Loucy (cell line): ENCODE measurements at regions not wholly inside any gene's neighbourhood (a gene's known extent, or its start where the extent isn't known, plus 50 kb on each side); places are given as distances from the start of the nearest gene placed in this dataset.
"Not testable (repeated sequence)": the region's sequence is repeated elsewhere in the genome, so short reads cannot be mapped to it uniquely, and the experiment has no call there.

Source experiments
- EZH2phosphoT487 ChIP-seq: fragments of 200-600 bp; IDR thresholded peaks from 2 replicates; pipeline ENCODE4 v1.6.1; 2018; ENCODE audit warnings: antibody characterized with exemption, mild to moderate bottlenecking, moderate library complexity, borderline replicate concordance
- TF ChIP-seq, protein P1 (sequence below): fragments of 200-600 bp; sonication (generic); conservative IDR thresholded peaks from 2 replicates; pipeline ENCODE4 v1.5.1; 2014; ENCODE audit warnings: mild to moderate bottlenecking, antibody characterized with exemption, low read length

DNA sequence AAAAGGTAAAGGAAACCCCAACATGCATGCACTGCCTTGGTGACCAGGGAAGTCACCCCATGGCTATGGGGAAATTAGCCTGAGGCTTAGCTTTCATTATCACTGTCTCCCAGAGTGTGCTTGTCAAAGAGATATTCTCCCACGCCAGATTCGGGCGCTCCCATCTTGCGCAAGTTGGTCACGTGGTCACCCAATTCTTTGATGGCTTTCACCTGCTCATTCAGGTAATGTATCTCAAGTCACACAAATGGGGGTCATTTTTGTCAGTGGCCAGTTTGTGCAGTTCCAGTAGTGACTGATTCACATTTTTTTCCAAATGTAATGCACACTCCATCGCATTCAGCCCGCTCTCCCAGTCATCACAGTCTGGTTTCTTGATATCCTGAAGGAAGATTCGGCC, 107.6 kb upstream of the UBE2E3 start:
- TF ChIP-seq, protein P1, sequence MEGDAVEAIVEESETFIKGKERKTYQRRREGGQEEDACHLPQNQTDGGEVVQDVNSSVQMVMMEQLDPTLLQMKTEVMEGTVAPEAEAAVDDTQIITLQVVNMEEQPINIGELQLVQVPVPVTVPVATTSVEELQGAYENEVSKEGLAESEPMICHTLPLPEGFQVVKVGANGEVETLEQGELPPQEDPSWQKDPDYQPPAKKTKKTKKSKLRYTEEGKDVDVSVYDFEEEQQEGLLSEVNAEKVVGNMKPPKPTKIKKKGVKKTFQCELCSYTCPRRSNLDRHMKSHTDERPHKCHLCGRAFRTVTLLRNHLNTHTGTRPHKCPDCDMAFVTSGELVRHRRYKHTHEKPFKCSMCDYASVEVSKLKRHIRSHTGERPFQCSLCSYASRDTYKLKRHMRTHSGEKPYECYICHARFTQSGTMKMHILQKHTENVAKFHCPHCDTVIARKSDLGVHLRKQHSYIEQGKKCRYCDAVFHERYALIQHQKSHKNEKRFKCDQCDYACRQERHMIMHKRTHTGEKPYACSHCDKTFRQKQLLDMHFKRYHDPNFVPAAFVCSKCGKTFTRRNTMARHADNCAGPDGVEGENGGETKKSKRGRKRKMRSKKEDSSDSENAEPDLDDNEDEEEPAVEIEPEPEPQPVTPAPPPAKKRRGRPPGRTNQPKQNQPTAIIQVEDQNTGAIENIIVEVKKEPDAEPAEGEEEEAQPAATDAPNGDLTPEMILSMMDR, result not testable (repeated sequence)
- TF ChIP-seq EZH2phosphoT487, result not testable (repeated sequence)
